ENCODE measurements at regions not wholly inside any gene's neighbourhood (a gene's known extent, or its start where the extent isn't known, plus 50 kb on each side); places are given as distances from the start of the nearest gene placed in this dataset.

- H3K4me1 Mint-ChIP-seq = no peaks in the 10 kb centered on the region
- no peaks in the 10 kb centered on the region for H3K9me3 ChIP-seq (replicated peaks in 1 of 2; ENCODE audit: control insufficient read depth in 1 of 2, insufficient read depth in 1 of 2, low read length in 2 of 2)
- no peaks in the 10 kb centered on the region for H3K79me2 ChIP-seq (ENCODE audit: insufficient read depth, low read length)
- H3K4me3 Mint-ChIP-seq = no peak overlapping the region
- TF ChIP-seq, protein P1, sequence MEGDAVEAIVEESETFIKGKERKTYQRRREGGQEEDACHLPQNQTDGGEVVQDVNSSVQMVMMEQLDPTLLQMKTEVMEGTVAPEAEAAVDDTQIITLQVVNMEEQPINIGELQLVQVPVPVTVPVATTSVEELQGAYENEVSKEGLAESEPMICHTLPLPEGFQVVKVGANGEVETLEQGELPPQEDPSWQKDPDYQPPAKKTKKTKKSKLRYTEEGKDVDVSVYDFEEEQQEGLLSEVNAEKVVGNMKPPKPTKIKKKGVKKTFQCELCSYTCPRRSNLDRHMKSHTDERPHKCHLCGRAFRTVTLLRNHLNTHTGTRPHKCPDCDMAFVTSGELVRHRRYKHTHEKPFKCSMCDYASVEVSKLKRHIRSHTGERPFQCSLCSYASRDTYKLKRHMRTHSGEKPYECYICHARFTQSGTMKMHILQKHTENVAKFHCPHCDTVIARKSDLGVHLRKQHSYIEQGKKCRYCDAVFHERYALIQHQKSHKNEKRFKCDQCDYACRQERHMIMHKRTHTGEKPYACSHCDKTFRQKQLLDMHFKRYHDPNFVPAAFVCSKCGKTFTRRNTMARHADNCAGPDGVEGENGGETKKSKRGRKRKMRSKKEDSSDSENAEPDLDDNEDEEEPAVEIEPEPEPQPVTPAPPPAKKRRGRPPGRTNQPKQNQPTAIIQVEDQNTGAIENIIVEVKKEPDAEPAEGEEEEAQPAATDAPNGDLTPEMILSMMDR (IDR thresholded peaks at IDR 0.05) = no peak
- peaks cover 0 to 5% (median 3%) of the 10 kb centered on the region in 3 donors for H3K27me3 Mint-ChIP-seq (ENCODE audit: low read depth in 3 of 3)
- no peak overlapping the region for H3K27ac Mint-ChIP-seq
- no peak for DNase-seq
- no peaks in the 10 kb centered on the region for H3K27me3 ChIP-seq (ENCODE audit: control insufficient read depth in 2 of 2, insufficient read depth in 2 of 2, low read length in 2 of 2)
- no peaks in the 10 kb centered on the region for H3K4me1 ChIP-seq (ENCODE audit: control insufficient read depth in 1 of 2, insufficient read depth in 2 of 2, low read length in 2 of 2)
- no peak overlapping the region for H3K27ac ChIP-seq (ENCODE audit: low read depth in 1 of 2, low read length in 2 of 2)
- H3K4me2 ChIP-seq (replicated peaks; ENCODE audit: extremely low read depth, low read length, poor library complexity, severe bottlenecking) = no peak overlapping the region
- H3K36me3 ChIP-seq (replicated peaks in 1 of 2; ENCODE audit: control insufficient read depth in 1 of 2, insufficient read depth in 2 of 2, low read length in 2 of 2) = no peaks in the 10 kb centered on the region
- no peak overlapping the region for H3K4me3 ChIP-seq (replicated peaks in 1 of 3; ENCODE audit: low read depth in 2 of 3, low read length in 3 of 3)
- H2AFZ ChIP-seq (ENCODE audit: insufficient read depth, low read depth, low read length, poor library complexity, severe bottlenecking) = no peak overlapping the region
- WGBS (ENCODE audit: insufficient coverage) = 93% methylated on average over 7 of the region's 7 CpGs
- H4K20me1 ChIP-seq (ENCODE audit: insufficient read depth, low read length) = no peaks in the 10 kb centered on the region
- H3K9ac ChIP-seq (ENCODE audit: insufficient read depth, low read length, poor library complexity, severe bottlenecking) = no peak overlapping the region
- H3K36me3 Mint-ChIP-seq = no peaks in the 10 kb centered on the region
- H3K9me3 Mint-ChIP-seq = peaks cover 0 to 3% (median 0%) of the 10 kb centered on the region in 7 donors
- intact Hi-C loops (cut with micrococcal nuclease) = no loop called here
Measured at GRCh38 chr2:122070241-122070731, 314.8 kb downstream of the TSN start.

DNA sequence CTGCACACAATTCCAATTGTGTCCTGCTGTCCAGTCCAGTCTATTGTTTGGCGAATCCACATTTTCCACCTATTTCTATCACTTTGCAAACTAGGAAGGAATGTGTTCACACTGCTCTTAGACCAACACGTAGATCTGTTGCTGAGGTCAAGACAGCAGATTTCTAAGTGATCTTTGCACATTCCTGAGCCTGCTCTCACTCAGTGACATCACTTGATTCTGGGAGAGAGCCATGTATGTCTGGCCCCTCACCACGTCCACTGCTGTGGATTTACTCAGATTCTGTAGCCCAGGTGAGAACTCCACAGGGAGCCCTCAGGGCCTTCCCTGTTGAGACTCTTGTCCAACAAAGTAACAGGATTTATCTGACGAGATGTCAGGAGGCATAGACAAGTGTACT, 317.2 kb downstream of the TSN start:
- Histone ChIP-seq H3K27me3 (ENCODE audit: control insufficient read depth in 2 of 2, insufficient read depth in 2 of 2, low read length in 2 of 2) (no peaks in the 10 kb centered on the region), H3K79me2 (ENCODE audit: insufficient read depth, low read length) (no peaks in the 10 kb centered on the region), H2AFZ (ENCODE audit: insufficient read depth, low read depth, low read length, poor library complexity, severe bottlenecking) (no peak overlapping the region), H3K36me3 (replicated peaks in 1 of 2; ENCODE audit: control insufficient read depth in 1 of 2, insufficient read depth in 2 of 2, low read length in 2 of 2) (no peaks in the 10 kb centered on the region), H4K20me1 (ENCODE audit: insufficient read depth, low read length) (no peaks in the 10 kb centered on the region), H3K4me3 (replicated peaks in 1 of 3; ENCODE audit: low read depth in 2 of 3, low read length in 3 of 3) (no peak overlapping the region), H3K4me2 (replicated peaks; ENCODE audit: extremely low read depth, low read length, poor library complexity, severe bottlenecking) (no peak overlapping the region), H3K4me1 (ENCODE audit: control insufficient read depth in 1 of 2, insufficient read depth in 2 of 2, low read length in 2 of 2) (no peaks in the 10 kb centered on the region), H3K27ac (ENCODE audit: low read depth in 1 of 2, low read length in 2 of 2) (no peak overlapping the region), H3K9ac (ENCODE audit: insufficient read depth, low read length, poor library complexity, severe bottlenecking) (no peak overlapping the region), H3K9me3 (replicated peaks in 1 of 2; ENCODE audit: control insufficient read depth in 1 of 2, insufficient read depth in 1 of 2, low read length in 2 of 2) (no peaks in the 10 kb centered on the region)
- TF ChIP-seq, protein P1 (IDR thresholded peaks at IDR 0.05) = no peak
- H3K27ac Mint-ChIP-seq = no peak overlapping the region
- no peaks in the 10 kb centered on the region for H3K36me3 Mint-ChIP-seq
- no peak overlapping the region for H3K4me3 Mint-ChIP-seq
- intact Hi-C loops (cut with micrococcal nuclease) = no loop called here
- H3K4me1 Mint-ChIP-seq = no peaks in the 10 kb centered on the region
- H3K27me3 Mint-ChIP-seq (ENCODE audit: low read depth in 3 of 3) = peaks cover 0 to 5% (median 3%) of the 10 kb centered on the region in 3 donors
- 92% methylated on average over 3 of the region's 4 CpGs for WGBS (ENCODE audit: insufficient coverage)
- H3K9me3 Mint-ChIP-seq = peaks cover 0 to 3% (median 0%) of the 10 kb centered on the region in 7 donors
- DNase-seq = no peak
